Endothelial cell of umbilical vein (primary cell): ENCODE measurements at regions not wholly inside any gene's neighbourhood (a gene's known extent, or its start where the extent isn't known, plus 50 kb on each side); places are given as distances from the start of the nearest gene placed in this dataset.

ENCODE experiments used
- BruUV-seq: library from RNA; stranded (reverse); fragments of 400-500 nt; replicated peaks from 2 replicates; lab custom pipeline; 2021; lab: Mats Ljungman, UMichigan
- CTCF ChIA-PET: fragments of 300-600, 350-600 bp; sonication (Branson Sonifier 250); formaldehyde crosslinking; loops from one replicate; lab custom pipeline; 2021; ENCODE audit warnings: antibody characterized with exemption, inconsistent platforms; lab: Charles Lee
- POLR2A ChIA-PET: fragments of 300-600, 350-600 bp; sonication (Branson Sonifier 250); formaldehyde crosslinking; loops from one replicate; lab custom pipeline; 2021; ENCODE audit warnings: antibody characterized with exemption, inconsistent platforms; lab: Charles Lee
- DNase-seq: peaks from one replicate; pipeline ENCODE4 v3.0.0-alpha.2; 2011; ENCODE audit warnings: low read depth, low spot score
- FAIRE-seq: peaks from 2 replicates; lab custom pipeline; 2011; peaks lifted over from hg19 to GRCh38; lab: Jason Lieb, UNC
- H2AFZ ChIP-seq: 2 replicates; pipeline ENCODE4 v1.6.0; 2012; ENCODE audit warnings: low read depth, low read length, control low read depth, inconsistent platforms
- H3K27ac ChIP-seq: 2 replicates; pipeline ENCODE4 v1.5.1; 2011; ENCODE audit warnings: low read depth, mild to moderate bottlenecking, control low read depth, low read length, moderate library complexity; ENCODE audit not compliant: insufficient read depth
- H3K27me3 ChIP-seq, 2 experiments: 2 replicates each; pipeline versions ENCODE4 v1.6.0 to v1.6.1; 2011; ENCODE audit warnings: low read length in 2 of 2, mixed read lengths in 1 of 2; ENCODE audit not compliant: control insufficient read depth in 2 of 2, insufficient read depth in 2 of 2
- H3K36me3 ChIP-seq, 2 experiments: 2 replicates in 1 of 2; 3 replicates in 1 of 2; pipeline ENCODE4 v1.5.1; 2011; ENCODE audit warnings: low read length in 2 of 2, mild to moderate bottlenecking in 1 of 2, moderate library complexity in 1 of 2; ENCODE audit not compliant: control insufficient read depth in 2 of 2, insufficient read depth in 2 of 2; ENCODE audit errors: extremely low read depth in 1 of 2
- H3K4me1 ChIP-seq: 3 replicates; pipeline ENCODE4 v1.5.1; 2011; ENCODE audit warnings: mild to moderate bottlenecking, low read length; ENCODE audit not compliant: control insufficient read depth, insufficient read depth; ENCODE audit errors: extremely low read depth
- H3K4me2 ChIP-seq: 2 replicates; pipeline ENCODE4 v1.6.1; 2011; ENCODE audit warnings: low read length, control low read depth, mixed read lengths; ENCODE audit not compliant: insufficient read depth
- H3K4me3 ChIP-seq, 3 experiments: fragments of 200-600 bp in 1 of 3; sonication (generic), shearing (Covaris generic) in 1 of 3; replicated peaks in 1 of 3; 2 replicates each; pipeline ENCODE4 v1.5.1; 2011 to 2016; ENCODE audit warnings: control low read depth in 3 of 3, low read length in 3 of 3, mild to moderate bottlenecking in 2 of 3, inconsistent platforms in 1 of 3, low read depth in 1 of 3, moderate library complexity in 1 of 3; ENCODE audit not compliant: insufficient read depth in 1 of 3
- H3K79me2 ChIP-seq: 2 replicates; pipeline ENCODE4 v1.6.0; 2012; ENCODE audit warnings: low read length, inconsistent platforms; ENCODE audit not compliant: control insufficient read depth, insufficient read depth
- H3K9ac ChIP-seq: replicated peaks from 2 replicates; pipeline ENCODE3; 2011; ENCODE audit warnings: low read length, control low read depth; ENCODE audit not compliant: insufficient read depth; ENCODE audit errors: extremely low read depth
- H3K9me1 ChIP-seq: replicated peaks from 3 replicates; pipeline ENCODE4 v1.6.0; 2011; ENCODE audit warnings: mild to moderate bottlenecking, low read length; ENCODE audit not compliant: control insufficient read depth, insufficient read depth; ENCODE audit errors: extremely low read depth
- H3K9me3 ChIP-seq: replicated peaks from 2 replicates; pipeline ENCODE4 v1.5.1; 2012; ENCODE audit warnings: low read length, inconsistent platforms; ENCODE audit not compliant: control insufficient read depth, insufficient read depth
- H4K20me1 ChIP-seq: replicated peaks from 2 replicates; pipeline ENCODE3; 2011; ENCODE audit warnings: mild to moderate bottlenecking, low read length; ENCODE audit not compliant: control insufficient read depth, insufficient read depth; ENCODE audit errors: extremely low read depth
- CTCF ChIP-seq, 2 donors: IDR thresholded peaks; 1 replicate in 1 of 2; 2 replicates in 1 of 2; pipeline ENCODE4 v1.5.1; 2011; ENCODE audit warnings: low read length in 2 of 2, mild to moderate bottlenecking in 2 of 2, moderate library complexity in 2 of 2, control low read depth in 1 of 2, inconsistent platforms in 1 of 2, low read depth in 1 of 2; ENCODE audit not compliant: insufficient read depth in 1 of 2; ENCODE audit errors: extremely low read depth in 1 of 2
- EZH2 ChIP-seq: IDR thresholded peaks from 2 replicates; pipeline ENCODE4 v1.6.1; 2012; ENCODE audit warnings: borderline replicate concordance, low read depth, mild to moderate bottlenecking, moderate library complexity, low read length, inconsistent platforms; ENCODE audit not compliant: severe bottlenecking
- FOS ChIP-seq: IDR thresholded peaks from 2 replicates; pipeline ENCODE4 v1.6.1; 2011; ENCODE audit warnings: mild to moderate bottlenecking, low read length, moderate library complexity, borderline replicate concordance; ENCODE audit not compliant: insufficient read depth
- GATA2 ChIP-seq: IDR thresholded peaks from 2 replicates; pipeline ENCODE4 v1.7.0; 2011; ENCODE audit warnings: low read depth, mild to moderate bottlenecking, moderate library complexity, mixed read lengths, low read length; ENCODE audit not compliant: insufficient read length, insufficient read depth
- JUN ChIP-seq: IDR thresholded peaks from 2 replicates; pipeline ENCODE4 v1.6.1; 2011; ENCODE audit warnings: borderline replicate concordance, low read depth; ENCODE audit not compliant: insufficient read length, insufficient read depth
- MAX ChIP-seq: IDR thresholded peaks from 2 replicates; pipeline ENCODE4 v1.6.1; 2011; ENCODE audit not compliant: insufficient read depth, insufficient read length
- MYC ChIP-seq: IDR thresholded peaks from one replicate; pipeline ENCODE4 v1.6.1; 2011; ENCODE audit warnings: mild to moderate bottlenecking, low read depth, low read length
- POLR2A ChIP-seq: IDR thresholded peaks from 2 replicates; pipeline ENCODE4 v1.6.1; 2012; ENCODE audit warnings: low read depth, mild to moderate bottlenecking, control low read depth, low read length
- POLR2AphosphoS5 ChIP-seq: IDR thresholded peaks from 2 replicates; pipeline ENCODE4 v1.6.1; 2012; ENCODE audit warnings: low read depth, mild to moderate bottlenecking, control low read depth, low read length, moderate library complexity; ENCODE audit not compliant: insufficient read depth
- dilution Hi-C: fragments of 300-500 bp; cut with MboI; formaldehyde crosslinking; loops from one replicate; pipeline ENCODE4 v1.15.0; 2019; ENCODE audit warnings: low sequenced_read_pairs; ENCODE audit not compliant: extremely low pct_ligation_motif_present
- intact Hi-C: fragments of 100-400 bp; cut with micrococcal nuclease; formaldehyde crosslinking; loops from one replicate; pipeline ENCODE4 v1.10.0; 2022

GRCh38 chr12:19946550-19946949 is 421.8 kb upstream of the PDE3A start:
- H3K79me2 ChIP-seq: no peaks in the 10 kb centered on the region
- intact Hi-C loops: loop anchor here (1.0 to 2.0 kb wide), 2 partner anchors 10 to 24 kb away; no protein-coding TSS in a partner anchor
- H3K27ac ChIP-seq: peak overlapping the region; percentile 87
- peak overlapping the region; percentile 14 for H3K9ac ChIP-seq
- H2AFZ ChIP-seq: no peak overlapping the region
- DNase-seq (peak; percentile 97), FAIRE-seq (peak; percentile 97)
- H3K36me3 ChIP-seq: no peaks in the 10 kb centered on the region
- no peaks in the 10 kb centered on the region for H3K27me3 ChIP-seq
- CTCF ChIA-PET: interaction anchor here (0.6 to 1.7 kb wide), 10 partner anchors 12 to 439 kb away, joined by 3 to 8 read pairs (median 4); no protein-coding TSS in a partner anchor
- H3K9me3 ChIP-seq: no peaks in the 10 kb centered on the region
- no peak overlapping the region for H3K4me3 ChIP-seq
- H3K9me1 ChIP-seq: no peaks in the 10 kb centered on the region
- dilution Hi-C loops: no loop called here
- H3K4me2 ChIP-seq: peak overlapping the region; percentile 44
- TF ChIP-seq CTCF (IDR thresholded peaks at IDR 0.05; ENCODE audit: extremely low read depth in 1 of 2, insufficient read depth in 1 of 2, low read depth in 1 of 2, low read length in 2 of 2) (no peak), POLR2A (peak; percentile 70), MYC (no peak), FOS (peak; percentile 96), EZH2 (no peak), GATA2 (peak; percentile 47), POLR2AphosphoS5 (peak; percentile 68), JUN (peak; percentile 87), MAX (no peak)
- peaks cover 18% of the 10 kb centered on the region for H3K4me1 ChIP-seq
- POLR2A ChIA-PET: interaction anchor here (0.9 kb wide), 1 partner anchor 10 kb away, joined by 3 read pairs; no protein-coding TSS in a partner anchor
- no TSS peak for BruUV-seq
- no peaks in the 10 kb centered on the region for H4K20me1 ChIP-seq
